Osteoblast (primary cell): ENCODE measurements at regions not wholly inside any gene's neighbourhood (a gene's known extent, or its start where the extent isn't known, plus 50 kb on each side); places are given as distances from the start of the nearest gene placed in this dataset.

ENCODE experiments used
- DNase-seq: peaks from one replicate; pipeline ENCODE4 v3.0.0; 2011; ENCODE audit warnings: low spot score, mixed read lengths; ENCODE audit not compliant: insufficient read length; ENCODE audit errors: missing footprints
- H2AFZ ChIP-seq: 2 replicates; pipeline ENCODE4 v1.6.0; 2011; ENCODE audit warnings: mild to moderate bottlenecking, low read length
- H3K27ac ChIP-seq: 2 replicates; pipeline ENCODE4 v1.5.1; 2011; ENCODE audit warnings: mild to moderate bottlenecking, low read depth, low read length, moderate library complexity
- H3K27me3 ChIP-seq: 2 replicates; pipeline ENCODE4 v1.6.0; 2012; ENCODE audit warnings: mild to moderate bottlenecking, control low read depth, inconsistent platforms, low read length, moderate library complexity; ENCODE audit not compliant: insufficient read depth
- H3K36me3 ChIP-seq: 2 replicates; pipeline ENCODE4 v1.5.1; 2011; ENCODE audit warnings: mild to moderate bottlenecking, low read length, control low read depth, moderate library complexity; ENCODE audit not compliant: insufficient read depth
- H3K4me1 ChIP-seq: 2 replicates; pipeline ENCODE4 v1.5.1; 2011; ENCODE audit warnings: mild to moderate bottlenecking, low read length, control low read depth, moderate library complexity; ENCODE audit not compliant: insufficient read depth
- H3K4me2 ChIP-seq: 2 replicates; pipeline ENCODE4 v1.6.0; 2011; ENCODE audit warnings: mild to moderate bottlenecking, low read length; ENCODE audit not compliant: insufficient read depth
- H3K4me3 ChIP-seq: fragments of 200-600 bp; sonication (generic); 3 replicates; pipeline ENCODE4 v1.5.1; 2012; ENCODE audit warnings: mild to moderate bottlenecking, low read length, inconsistent platforms; ENCODE audit not compliant: insufficient read depth
- H3K79me2 ChIP-seq: 2 replicates; pipeline ENCODE4 v1.6.0; 2012; ENCODE audit warnings: mild to moderate bottlenecking, low read length, control low read depth, inconsistent platforms; ENCODE audit not compliant: insufficient read depth
- H3K9me3 ChIP-seq: 2 replicates; pipeline ENCODE4 v1.5.1; 2011; ENCODE audit warnings: low read depth, low read length, control low read depth
- H4K20me1 ChIP-seq: 2 replicates; pipeline ENCODE4 v1.6.0; 2012; ENCODE audit warnings: mild to moderate bottlenecking, low read length, control low read depth; ENCODE audit not compliant: insufficient read depth
- TF ChIP-seq, protein P1 (sequence below): IDR thresholded peaks from 2 replicates; pipeline ENCODE4 v1.5.1; 2011; ENCODE audit warnings: mild to moderate bottlenecking, low read depth, low read length, moderate library complexity; ENCODE audit errors: extremely low read depth

DNA sequence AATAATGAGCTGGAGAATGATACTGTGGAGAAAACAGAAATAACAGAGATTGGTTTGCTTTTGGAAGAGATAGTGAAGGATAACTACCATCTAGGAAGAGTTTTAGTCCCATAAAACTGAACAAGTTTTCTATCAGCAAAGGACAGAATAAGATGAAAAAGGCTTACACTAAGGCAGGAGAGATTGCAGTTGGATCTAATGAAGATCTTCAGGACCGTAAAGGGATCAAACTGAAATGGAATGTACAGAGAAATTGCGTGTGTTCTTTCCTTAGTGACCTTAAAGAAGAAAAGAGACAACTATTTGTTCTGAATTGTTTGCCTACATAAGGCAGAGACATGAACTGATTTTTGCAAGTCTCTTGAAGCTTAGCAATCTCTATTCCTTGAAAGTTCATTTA, 191.7 kb upstream of the MTPN start:
- Histone ChIP-seq H3K4me1 (no peaks in the 10 kb centered on the region), H3K4me2 (no peak overlapping the region), H3K79me2 (no peaks in the 10 kb centered on the region), H3K9me3 (no peaks in the 10 kb centered on the region), H4K20me1 (no peaks in the 10 kb centered on the region), H2AFZ (no peak overlapping the region), H3K4me3 (no peak overlapping the region), H3K27me3 (no peaks in the 10 kb centered on the region), H3K36me3 (no peaks in the 10 kb centered on the region), H3K27ac (no peak overlapping the region)
- TF ChIP-seq, protein P1, sequence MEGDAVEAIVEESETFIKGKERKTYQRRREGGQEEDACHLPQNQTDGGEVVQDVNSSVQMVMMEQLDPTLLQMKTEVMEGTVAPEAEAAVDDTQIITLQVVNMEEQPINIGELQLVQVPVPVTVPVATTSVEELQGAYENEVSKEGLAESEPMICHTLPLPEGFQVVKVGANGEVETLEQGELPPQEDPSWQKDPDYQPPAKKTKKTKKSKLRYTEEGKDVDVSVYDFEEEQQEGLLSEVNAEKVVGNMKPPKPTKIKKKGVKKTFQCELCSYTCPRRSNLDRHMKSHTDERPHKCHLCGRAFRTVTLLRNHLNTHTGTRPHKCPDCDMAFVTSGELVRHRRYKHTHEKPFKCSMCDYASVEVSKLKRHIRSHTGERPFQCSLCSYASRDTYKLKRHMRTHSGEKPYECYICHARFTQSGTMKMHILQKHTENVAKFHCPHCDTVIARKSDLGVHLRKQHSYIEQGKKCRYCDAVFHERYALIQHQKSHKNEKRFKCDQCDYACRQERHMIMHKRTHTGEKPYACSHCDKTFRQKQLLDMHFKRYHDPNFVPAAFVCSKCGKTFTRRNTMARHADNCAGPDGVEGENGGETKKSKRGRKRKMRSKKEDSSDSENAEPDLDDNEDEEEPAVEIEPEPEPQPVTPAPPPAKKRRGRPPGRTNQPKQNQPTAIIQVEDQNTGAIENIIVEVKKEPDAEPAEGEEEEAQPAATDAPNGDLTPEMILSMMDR = no peak
- DNase-seq = peak; percentile 53

DNA sequence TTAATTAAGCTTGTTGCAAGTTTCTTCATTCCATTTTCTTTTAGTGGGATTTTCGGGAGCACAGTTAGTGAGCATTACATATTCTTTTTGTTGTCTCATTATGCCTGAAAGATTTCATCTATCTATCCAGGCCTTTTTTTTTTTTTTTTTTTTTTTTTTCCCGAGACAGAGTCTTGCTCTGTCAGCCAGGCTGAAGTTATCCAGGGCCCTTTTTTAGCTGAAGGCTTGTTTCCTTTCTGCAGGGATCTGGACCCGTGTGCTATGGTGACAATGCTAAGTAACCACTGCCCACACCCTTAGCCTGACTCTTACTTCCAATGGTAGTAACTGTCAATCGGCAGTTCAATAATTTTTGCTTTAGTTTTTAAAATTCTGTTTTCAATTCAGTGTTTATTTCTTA, 190.8 kb upstream of the MTPN start:
- TF ChIP-seq, protein P1 = no peak
- no peak for DNase-seq
- Histone ChIP-seq H3K27ac (no peak overlapping the region), H3K27me3 (no peaks in the 10 kb centered on the region), H4K20me1 (no peaks in the 10 kb centered on the region), H3K79me2 (no peaks in the 10 kb centered on the region), H3K9me3 (no peaks in the 10 kb centered on the region), H2AFZ (no peak overlapping the region), H3K4me2 (no peak overlapping the region), H3K4me1 (no peaks in the 10 kb centered on the region), H3K36me3 (no peaks in the 10 kb centered on the region), H3K4me3 (no peak overlapping the region)

DNA sequence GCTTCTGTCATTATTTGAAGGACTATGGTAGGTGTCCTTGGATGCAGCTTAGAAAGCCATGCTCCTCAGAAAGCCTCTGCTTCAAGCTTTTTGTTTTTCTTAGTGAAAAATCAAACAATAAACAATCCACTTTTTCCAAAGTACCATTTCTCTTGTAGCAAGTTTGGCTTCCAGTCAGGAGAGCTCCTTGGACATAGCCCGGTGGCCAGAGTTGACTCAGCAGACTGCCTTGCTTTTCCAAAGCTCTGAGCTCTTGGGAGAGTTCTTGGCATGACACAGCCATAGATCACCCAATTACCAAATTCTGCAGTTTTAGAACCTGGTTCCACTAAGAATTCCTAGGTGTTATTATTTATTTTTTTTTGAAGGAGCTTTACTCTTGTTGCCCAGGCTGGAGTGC, 189.4 kb upstream of the MTPN start:
- Histone ChIP-seq H3K4me1 (no peaks in the 10 kb centered on the region), H3K9me3 (no peaks in the 10 kb centered on the region), H3K79me2 (no peaks in the 10 kb centered on the region), H3K4me2 (no peak overlapping the region), H3K27me3 (no peaks in the 10 kb centered on the region), H2AFZ (no peak overlapping the region), H4K20me1 (no peaks in the 10 kb centered on the region), H3K4me3 (no peak overlapping the region), H3K36me3 (no peaks in the 10 kb centered on the region), H3K27ac (no peak overlapping the region)
- no peak for DNase-seq
- TF ChIP-seq, protein P1 = no peak

DNA sequence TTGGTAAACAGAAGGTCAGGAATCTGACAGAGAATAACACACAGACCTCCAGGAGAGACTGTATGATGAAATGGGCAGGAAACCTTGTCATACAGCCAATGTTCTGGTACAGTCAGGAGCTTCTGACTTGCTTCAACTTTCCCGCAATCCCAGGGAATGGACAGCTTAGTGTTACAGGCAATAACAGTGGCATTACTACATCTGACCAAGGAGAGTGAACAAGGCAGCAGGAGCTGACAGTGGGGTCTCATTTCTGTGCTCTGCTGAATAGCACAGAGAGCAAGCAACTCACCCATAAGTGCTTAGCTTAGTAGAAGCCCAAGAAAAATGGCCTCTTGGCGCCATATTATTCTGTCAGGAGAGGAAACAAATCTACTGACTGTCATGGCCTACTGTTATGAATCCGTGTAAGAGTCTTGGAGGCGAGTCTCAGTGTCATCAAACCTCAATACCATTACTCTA, 186.2 kb upstream of the MTPN start:
- Histone ChIP-seq H3K27ac (no peak overlapping the region), H3K9me3 (no peaks in the 10 kb centered on the region), H3K79me2 (no peaks in the 10 kb centered on the region), H3K27me3 (no peaks in the 10 kb centered on the region), H3K4me3 (no peak overlapping the region), H3K36me3 (no peaks in the 10 kb centered on the region), H2AFZ (no peak overlapping the region), H3K4me1 (no peaks in the 10 kb centered on the region), H3K4me2 (no peak overlapping the region), H4K20me1 (no peaks in the 10 kb centered on the region)
- DNase-seq = no peak
- TF ChIP-seq, protein P1 = no peak
